ENCODE measurements at regions not wholly inside any gene's neighbourhood (a gene's known extent, or its start where the extent isn't known, plus 50 kb on each side); places are given as distances from the start of the nearest gene placed in this dataset.

DNA sequence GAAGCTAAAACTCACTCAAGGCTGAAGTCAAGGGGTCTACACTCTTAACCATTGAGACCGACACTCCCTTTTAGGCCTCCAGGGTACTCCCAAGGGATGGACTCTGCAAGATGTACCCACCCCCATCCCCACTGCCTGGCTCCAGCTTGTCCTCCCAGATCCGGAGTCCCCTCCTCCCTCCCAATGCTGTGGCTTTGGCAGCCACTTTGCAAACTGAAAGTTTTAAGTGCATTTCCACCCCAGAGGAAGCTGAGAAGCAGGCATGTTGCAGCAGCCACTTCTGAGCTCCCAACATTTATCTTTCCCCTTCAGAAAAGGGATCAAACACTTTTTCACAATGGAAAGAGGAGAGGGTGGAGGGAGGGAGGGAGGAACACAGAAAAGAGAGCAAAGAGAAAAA, 115.2 kb downstream of the COPRS start:
- TF ChIP-seq EZH2 (IDR thresholded peaks at IDR 0.05; ENCODE audit: borderline replicate concordance), result no peak
- TF ChIP-seq, protein P1, sequence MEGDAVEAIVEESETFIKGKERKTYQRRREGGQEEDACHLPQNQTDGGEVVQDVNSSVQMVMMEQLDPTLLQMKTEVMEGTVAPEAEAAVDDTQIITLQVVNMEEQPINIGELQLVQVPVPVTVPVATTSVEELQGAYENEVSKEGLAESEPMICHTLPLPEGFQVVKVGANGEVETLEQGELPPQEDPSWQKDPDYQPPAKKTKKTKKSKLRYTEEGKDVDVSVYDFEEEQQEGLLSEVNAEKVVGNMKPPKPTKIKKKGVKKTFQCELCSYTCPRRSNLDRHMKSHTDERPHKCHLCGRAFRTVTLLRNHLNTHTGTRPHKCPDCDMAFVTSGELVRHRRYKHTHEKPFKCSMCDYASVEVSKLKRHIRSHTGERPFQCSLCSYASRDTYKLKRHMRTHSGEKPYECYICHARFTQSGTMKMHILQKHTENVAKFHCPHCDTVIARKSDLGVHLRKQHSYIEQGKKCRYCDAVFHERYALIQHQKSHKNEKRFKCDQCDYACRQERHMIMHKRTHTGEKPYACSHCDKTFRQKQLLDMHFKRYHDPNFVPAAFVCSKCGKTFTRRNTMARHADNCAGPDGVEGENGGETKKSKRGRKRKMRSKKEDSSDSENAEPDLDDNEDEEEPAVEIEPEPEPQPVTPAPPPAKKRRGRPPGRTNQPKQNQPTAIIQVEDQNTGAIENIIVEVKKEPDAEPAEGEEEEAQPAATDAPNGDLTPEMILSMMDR (IDR thresholded peaks at IDR 0.05; ENCODE audit: poor library complexity), result no peak

Measured in hepatocyte (in vitro differentiated cells).